ENCODE measurements at regions not wholly inside any gene's neighbourhood (a gene's known extent, or its start where the extent isn't known, plus 50 kb on each side); places are given as distances from the start of the nearest gene placed in this dataset.
"Not testable (repeated sequence)": the region's sequence is repeated elsewhere in the genome, so short reads cannot be mapped to it uniquely, and the experiment has no call there.

GRCh38 chrX:74179990-74180389 is 124.0 kb upstream of the ZCCHC13 start:
- no peak for DNase-seq

- DNase-seq, result no peak
Measured at GRCh38 chrX:74179499-74179898, 124.5 kb upstream of the ZCCHC13 start.

GRCh38 chrX:74179071-74179470 is 124.9 kb upstream of the ZCCHC13 start:
- no peak for DNase-seq

GRCh38 chrX:74178536-74178935 is 125.4 kb upstream of the ZCCHC13 start:
- DNase-seq, result no peak

- no peak for DNase-seq
Measured at GRCh38 chrX:74171465-74171864, 132.5 kb upstream of the ZCCHC13 start.

GRCh38 chrX:74162199-74162598 is 141.8 kb upstream of the ZCCHC13 start:
- no peak for DNase-seq

- no peak for DNase-seq
Measured at GRCh38 chrX:74160816-74161215, 143.2 kb upstream of the ZCCHC13 start.

GRCh38 chrX:74160358-74160757 is 143.6 kb upstream of the ZCCHC13 start:
- no peak for DNase-seq

GRCh38 chrX:74147439-74147838 is 156.5 kb upstream of the ZCCHC13 start:
- DNase-seq, result no peak

GRCh38 chrX:74138943-74139342 is 165.0 kb upstream of the ZCCHC13 start:
- DNase-seq, result no peak

GRCh38 chrX:74133156-74133796 is 170.7 kb upstream of the ZCCHC13 start:
- peak; percentile 39 to 48 for DNase-seq

- no peak for DNase-seq
Measured at GRCh38 chrX:74132280-74132679, 171.7 kb upstream of the ZCCHC13 start.

- DNase-seq, result peak; percentile 2 to 38
Measured at GRCh38 chrX:74119016-74119910, 184.7 kb upstream of the ZCCHC13 start.

GRCh38 chrX:74117962-74118902 is 185.7 kb upstream of the ZCCHC13 start:
- no peak for DNase-seq

- no peak for DNase-seq
Measured at GRCh38 chrX:74111245-74111644, 192.7 kb upstream of the ZCCHC13 start.

GRCh38 chrX:74107666-74108065 is 196.3 kb upstream of the ZCCHC13 start:
- no peak for DNase-seq

- no peak for DNase-seq
Measured at GRCh38 chrX:74104356-74105015, 199.5 kb upstream of the ZCCHC13 start.

GRCh38 chrX:74098407-74098806 is 205.6 kb upstream of the ZCCHC13 start:
- DNase-seq, result not testable (repeated sequence)

- DNase-seq, result no peak
Measured at GRCh38 chrX:74090049-74090448, 213.9 kb upstream of the ZCCHC13 start.

- DNase-seq, result no peak
Measured at GRCh38 chrX:74085642-74086236, 218.2 kb upstream of the ZCCHC13 start.

- DNase-seq, result no peak
Measured at GRCh38 chrX:74080165-74080564, 223.8 kb upstream of the ZCCHC13 start.

GRCh38 chrX:74065831-74066390 is 213.4 kb upstream of the XIST start:
- DNase-seq, result no peak

Measured in inflammatory macrophage (primary cell).